EH (cell line): ENCODE measurements at regions not wholly inside any gene's neighbourhood (a gene's known extent, or its start where the extent isn't known, plus 50 kb on each side); places are given as distances from the start of the nearest gene placed in this dataset.

ENCODE experiments used
- DNase-seq: peaks from one replicate; pipeline ENCODE4 v3.0.0-alpha.2; 2015; ENCODE audit warnings: low read depth

GRCh38 chr10:63744060-63744941, 223.1 kb downstream of the REEP3 start:
- peak; percentile 7 for DNase-seq

DNA sequence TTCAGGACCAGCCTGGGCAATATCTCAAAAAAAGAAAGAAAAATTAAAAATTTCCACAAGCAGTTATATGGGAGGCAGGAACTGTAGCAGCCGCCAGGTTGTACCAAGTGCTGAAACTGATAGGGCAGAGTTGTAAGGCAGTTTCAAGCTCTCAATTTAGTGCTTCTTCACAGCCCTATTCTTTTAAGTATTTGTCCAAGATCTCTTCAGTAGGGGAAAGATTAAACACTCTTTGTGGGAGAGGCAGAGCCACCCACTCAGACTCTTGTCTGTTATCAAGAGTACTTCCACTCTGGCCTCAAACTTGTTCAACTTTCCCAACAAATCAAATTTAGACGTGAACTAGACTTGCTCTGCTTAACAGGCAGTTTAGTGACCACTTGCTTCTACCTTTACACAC, 228.7 kb downstream of the REEP3 start:
- DNase-seq, result no peak

GRCh38 chr10:63751836-63752235, 230.6 kb downstream of the REEP3 start:
- DNase-seq, result no peak

- no peak for DNase-seq
Observed at GRCh38 chr10:63752318-63752717, 231.1 kb downstream of the REEP3 start.

DNA sequence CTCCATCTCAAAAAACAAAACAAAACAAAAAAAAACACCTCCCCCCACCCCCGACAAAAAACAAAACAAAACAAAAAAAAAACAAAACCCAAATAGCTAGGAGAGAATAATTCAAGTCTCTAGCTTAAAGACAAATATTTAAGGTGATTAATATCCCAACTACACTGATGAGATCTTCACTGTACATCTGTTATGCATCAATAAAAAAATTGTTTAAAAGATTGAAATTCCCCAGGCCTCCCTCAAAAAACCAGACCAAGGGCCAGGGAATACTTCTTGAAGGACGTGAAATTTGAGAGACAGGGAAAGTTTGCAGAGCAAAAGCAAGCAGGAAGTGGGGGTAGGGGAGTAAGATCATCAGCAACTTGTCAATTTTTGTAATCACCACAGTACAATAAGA, 232.6 kb downstream of the REEP3 start:
- no peak for DNase-seq

- DNase-seq, result no peak
Observed at GRCh38 chr10:63755441-63755840, 234.2 kb downstream of the REEP3 start.

- no peak for DNase-seq
Observed at GRCh38 chr10:63757067-63757466, 235.9 kb downstream of the REEP3 start.

DNA sequence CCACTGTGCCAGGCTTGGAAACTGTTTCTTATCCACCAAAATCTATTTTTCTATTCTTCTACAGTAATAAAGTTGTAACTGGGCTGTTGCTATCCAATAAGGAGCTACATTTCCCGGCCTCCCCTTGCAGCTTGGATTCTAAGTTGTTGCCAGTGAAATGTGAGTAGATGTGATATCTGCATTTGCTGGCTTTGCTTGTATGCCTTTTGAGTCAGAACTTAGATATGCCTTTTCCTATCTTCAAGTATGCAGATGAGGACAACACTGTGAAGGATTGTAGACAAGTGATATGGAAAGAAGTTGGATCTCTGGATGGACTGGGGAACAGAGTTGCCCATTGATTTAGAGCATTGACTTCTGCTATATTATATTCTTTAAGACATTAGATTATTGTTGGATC, 236.9 kb downstream of the REEP3 start:
- DNase-seq, result peak; percentile 43

- no peak for DNase-seq
Observed at GRCh38 chr10:63759335-63759734, 238.1 kb downstream of the REEP3 start.

DNA sequence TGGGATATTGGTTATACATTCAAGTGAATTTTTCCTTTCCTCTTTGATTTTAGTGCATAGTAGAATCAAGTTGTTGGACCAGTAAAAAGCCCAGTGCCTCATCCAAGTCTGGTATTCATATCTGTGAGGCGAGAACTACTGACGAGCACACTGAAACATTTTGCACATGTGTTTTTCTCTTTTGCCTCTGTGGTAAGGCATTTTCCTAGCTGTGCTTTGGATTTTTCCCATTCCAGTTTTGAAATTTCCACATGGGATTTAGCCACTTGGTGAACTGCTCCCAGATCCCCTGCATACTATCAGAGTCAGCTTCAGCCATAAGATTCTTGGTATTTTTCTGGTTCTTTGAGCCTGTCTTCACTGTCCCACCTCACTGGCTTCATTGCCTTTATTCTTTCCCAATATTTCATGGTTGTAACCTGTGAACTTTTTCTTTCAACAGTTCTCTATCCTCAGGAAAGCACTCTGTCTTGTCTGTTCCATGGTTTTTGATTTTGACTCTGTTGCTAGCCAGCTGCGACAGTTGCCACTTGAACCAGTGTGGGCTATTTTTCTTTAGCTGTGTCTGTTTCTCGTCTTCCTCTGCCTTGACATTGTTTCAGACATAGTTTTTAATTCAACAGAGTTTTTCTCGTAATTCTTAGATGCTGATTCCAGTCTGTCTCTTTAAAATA, 239.0 kb downstream of the REEP3 start:
- peak; percentile 44 for DNase-seq

DNA sequence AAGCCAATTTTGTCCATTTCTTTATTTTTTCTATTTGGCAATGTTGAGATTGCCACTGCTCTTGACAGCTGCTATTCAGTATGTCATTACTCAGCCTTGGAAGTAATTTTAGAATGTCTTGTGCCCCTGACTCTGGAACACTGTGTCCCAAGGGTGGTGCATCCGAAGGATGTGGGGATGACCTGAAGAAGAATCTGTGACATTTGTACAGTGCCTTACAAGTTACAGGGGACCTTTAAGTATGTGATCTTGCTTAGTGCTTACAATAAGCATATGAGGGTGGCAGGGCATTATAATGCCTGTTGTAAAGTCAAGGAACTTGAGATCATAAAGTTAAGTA, 239.5 kb downstream of the REEP3 start:
- DNase-seq, result no peak

DNA sequence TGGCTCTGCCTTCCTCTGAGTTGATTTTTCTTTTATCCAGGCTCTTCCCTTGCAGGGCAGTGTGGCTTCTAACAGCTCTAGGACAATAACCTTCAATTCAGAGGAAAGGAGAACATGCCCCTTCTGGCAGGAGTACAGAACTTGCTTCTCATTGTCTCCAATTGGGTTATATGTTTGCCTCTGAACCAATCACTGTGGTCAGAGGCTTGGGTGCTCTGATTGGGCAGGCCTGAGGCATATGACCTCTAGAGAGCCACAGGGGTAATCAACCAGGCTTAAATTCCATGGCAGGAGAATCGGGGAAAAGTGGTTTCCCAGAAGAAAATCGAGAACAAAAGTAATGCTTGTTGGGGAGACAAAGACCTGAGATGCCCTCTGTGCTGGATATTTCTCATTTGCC, 240.0 kb downstream of the REEP3 start:
- DNase-seq, result peak; percentile 10

DNA sequence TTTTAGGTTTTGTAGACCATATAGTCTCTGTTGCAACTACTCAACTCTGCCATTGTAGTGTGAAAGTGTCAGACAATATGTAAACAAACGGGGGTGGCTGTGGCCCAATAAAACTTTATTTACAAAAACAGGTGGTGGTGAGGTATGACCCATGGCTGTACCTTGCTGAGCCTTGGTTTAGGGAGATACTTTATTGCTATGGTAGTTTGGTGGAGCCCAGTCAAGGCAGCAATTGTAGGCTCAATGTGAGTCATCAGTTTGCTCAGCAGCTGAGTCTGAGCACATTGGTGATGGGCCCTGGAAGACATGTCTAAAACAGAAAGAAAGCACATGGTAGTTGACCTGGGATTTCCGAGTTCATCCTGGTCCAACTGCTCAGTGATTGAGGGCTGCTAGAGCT, 242.5 kb downstream of the REEP3 start:
- no peak for DNase-seq

DNA sequence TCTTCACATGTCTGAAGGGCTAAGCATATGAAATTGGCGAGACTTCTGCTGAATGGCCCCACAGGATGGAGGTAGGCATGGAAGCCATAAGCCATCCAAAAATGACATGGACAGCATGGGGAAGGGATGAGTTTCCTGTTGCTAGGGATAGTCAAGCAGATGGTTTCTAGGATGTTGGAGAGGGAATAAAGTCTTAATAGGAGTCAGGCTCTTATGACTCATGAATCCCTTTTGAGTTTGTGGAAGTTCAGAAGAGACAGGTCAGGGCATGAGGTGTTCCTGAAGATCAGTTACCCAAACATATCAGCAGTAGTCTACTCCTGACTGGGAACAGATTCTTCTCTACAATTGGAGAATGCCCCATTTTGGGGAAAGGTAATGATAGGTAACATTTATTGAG, 243.9 kb downstream of the REEP3 start:
- peak; percentile 41 for DNase-seq

DNA sequence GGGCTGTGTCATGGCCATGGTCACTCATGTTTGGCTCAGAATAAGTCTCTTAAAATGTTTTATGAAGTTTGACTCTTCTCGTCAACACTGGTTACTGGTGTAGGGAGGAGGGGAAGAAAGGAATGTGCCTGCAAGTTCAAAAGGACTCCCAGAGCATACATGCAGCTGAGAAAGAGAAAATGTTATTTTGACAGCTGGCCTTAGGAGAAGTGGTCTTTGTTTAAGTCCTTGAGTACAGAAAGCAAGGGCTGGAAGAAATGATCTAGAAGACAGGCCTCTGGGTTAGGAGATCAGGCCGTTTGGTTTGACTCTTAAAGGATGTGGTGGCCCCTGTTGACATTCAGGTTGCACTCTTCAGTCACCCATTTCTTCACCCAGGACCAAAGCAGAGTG, 245.5 kb downstream of the REEP3 start:
- peak; percentile 69 for DNase-seq

DNA sequence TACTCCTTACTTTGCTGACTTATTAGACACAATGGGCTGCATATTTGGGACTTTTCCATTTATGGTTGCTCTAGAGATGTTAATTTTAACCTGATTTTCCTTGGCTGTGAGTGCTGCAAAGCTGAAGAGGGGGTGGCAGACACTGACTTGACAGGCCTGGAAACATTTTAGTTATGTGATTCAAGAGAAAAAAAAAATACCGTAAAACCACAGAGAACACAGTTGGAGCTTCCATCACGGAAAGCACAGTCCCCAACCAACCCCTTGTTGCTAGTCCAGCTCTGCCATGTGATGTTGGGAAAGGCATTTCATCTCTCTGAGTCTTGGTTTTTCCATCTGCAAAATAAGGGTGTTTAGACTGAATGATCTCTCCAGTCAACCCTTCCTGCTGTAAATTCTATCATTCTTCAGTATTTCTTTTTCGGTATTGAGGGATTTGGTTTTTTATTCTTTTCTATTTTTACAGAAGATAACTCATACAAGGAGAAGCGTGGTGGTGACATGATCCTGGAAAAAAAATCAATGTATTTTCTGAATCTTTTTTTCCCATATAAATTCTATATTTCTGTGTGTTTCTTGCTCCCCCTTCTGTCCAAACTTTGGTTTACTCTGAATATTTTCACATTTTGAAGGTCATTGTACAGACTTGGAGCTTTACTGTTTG, 246.1 kb downstream of the REEP3 start:
- DNase-seq, result peak; percentile 89

GRCh38 chr10:63769367-63769766, 248.2 kb downstream of the REEP3 start:
- no peak for DNase-seq

GRCh38 chr10:63770523-63770922, 249.3 kb downstream of the REEP3 start:
- DNase-seq, result no peak

- DNase-seq, result no peak
Observed at GRCh38 chr10:63772491-63772890, 251.3 kb downstream of the REEP3 start.

GRCh38 chr10:63773106-63773505, 251.9 kb downstream of the REEP3 start:
- no peak for DNase-seq

- no peak for DNase-seq
Observed at GRCh38 chr10:63773962-63774361, 252.8 kb downstream of the REEP3 start.

DNA sequence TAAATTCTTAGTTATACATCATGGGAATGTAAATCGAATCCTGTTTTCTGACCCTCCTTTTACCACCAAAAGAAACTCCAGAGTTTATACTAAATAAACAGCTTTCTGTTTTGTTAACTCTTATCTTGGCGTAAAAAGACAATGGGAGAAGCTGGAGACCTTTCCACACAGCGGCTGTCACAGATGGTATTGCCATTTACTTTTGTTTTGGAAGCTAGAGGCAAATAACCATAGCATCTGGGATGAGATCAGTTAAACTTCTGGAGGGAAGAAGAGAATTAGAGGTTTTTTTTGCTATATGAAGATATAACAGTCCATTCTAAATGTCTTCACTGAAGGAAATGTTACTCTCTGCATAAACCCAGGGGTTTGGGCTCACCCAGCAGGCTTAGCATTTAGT, 258.9 kb downstream of the REEP3 start:
- no peak for DNase-seq

DNA sequence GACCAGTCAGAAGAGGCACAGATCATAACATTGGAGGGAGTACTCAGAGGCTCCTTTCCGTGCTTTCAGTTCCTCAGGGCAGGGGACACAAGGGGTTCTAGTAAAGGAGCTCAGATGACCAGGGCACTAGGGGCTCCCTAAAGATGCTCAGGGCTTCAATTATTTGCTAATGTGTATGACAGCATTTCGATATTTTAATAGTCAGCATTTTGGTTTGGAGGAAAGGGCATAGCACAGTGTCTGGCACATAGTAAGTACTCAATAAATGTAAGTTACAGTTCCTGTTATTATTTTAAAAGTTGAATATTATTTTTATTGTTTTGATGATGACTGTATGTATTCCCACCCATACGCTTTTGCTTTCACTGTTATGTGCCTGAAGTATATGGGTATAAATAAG, 260.0 kb downstream of the REEP3 start:
- no peak for DNase-seq
